ENCODE measurements at regions not wholly inside any gene's neighbourhood (a gene's known extent, or its start where the extent isn't known, plus 50 kb on each side); places are given as distances from the start of the nearest gene placed in this dataset.

GRCh38 chr7:51732116-51732515, 415.5 kb upstream of the COBL start:
- DNase-seq (ENCODE audit: low read depth), result no peak
- H3K4me3 ChIP-seq (ENCODE audit: low read depth, low read length), result no peak overlapping the region
- TF ChIP-seq, protein P1, sequence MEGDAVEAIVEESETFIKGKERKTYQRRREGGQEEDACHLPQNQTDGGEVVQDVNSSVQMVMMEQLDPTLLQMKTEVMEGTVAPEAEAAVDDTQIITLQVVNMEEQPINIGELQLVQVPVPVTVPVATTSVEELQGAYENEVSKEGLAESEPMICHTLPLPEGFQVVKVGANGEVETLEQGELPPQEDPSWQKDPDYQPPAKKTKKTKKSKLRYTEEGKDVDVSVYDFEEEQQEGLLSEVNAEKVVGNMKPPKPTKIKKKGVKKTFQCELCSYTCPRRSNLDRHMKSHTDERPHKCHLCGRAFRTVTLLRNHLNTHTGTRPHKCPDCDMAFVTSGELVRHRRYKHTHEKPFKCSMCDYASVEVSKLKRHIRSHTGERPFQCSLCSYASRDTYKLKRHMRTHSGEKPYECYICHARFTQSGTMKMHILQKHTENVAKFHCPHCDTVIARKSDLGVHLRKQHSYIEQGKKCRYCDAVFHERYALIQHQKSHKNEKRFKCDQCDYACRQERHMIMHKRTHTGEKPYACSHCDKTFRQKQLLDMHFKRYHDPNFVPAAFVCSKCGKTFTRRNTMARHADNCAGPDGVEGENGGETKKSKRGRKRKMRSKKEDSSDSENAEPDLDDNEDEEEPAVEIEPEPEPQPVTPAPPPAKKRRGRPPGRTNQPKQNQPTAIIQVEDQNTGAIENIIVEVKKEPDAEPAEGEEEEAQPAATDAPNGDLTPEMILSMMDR (IDR thresholded peaks at IDR 0.05; ENCODE audit: low read depth, low read length, missing control alignments), result no peak

DNA sequence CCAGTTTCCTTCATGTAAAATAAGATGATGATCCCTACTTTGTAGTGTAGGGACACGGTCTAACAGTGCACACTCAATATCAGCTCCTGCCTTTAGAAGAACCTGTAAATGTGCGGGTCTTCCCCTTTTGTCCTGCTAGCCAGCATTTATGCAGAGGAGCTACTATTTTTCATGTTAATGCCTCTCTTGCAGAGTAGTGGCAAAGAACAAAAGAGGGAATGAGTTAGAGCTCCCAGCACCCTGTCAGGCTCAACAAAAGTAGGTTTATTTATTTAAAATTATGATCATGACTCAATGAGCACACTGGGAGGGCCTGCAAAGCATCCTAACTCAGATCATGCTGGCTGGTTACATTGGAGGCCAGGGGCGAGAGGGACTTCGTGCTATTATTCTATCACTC, 414.5 kb upstream of the COBL start:
- TF ChIP-seq, protein P1 (IDR thresholded peaks at IDR 0.05; ENCODE audit: low read depth, low read length, missing control alignments), result no peak
- DNase-seq (ENCODE audit: low read depth), result no peak
- no peak overlapping the region for H3K4me3 ChIP-seq (ENCODE audit: low read depth, low read length)

GRCh38 chr7:51727441-51727840, 410.8 kb upstream of the COBL start:
- H3K4me3 ChIP-seq (ENCODE audit: low read depth, low read length), result no peak overlapping the region
- no peak for DNase-seq (ENCODE audit: low read depth)
- TF ChIP-seq, protein P1 (IDR thresholded peaks at IDR 0.05; ENCODE audit: low read depth, low read length, missing control alignments), result no peak

- TF ChIP-seq, protein P1 (IDR thresholded peaks at IDR 0.05; ENCODE audit: low read depth, low read length, missing control alignments), result no peak
- DNase-seq (ENCODE audit: low read depth), result no peak
Observed at GRCh38 chr7:51706851-51707250, 390.2 kb upstream of the COBL start.

GRCh38 chr7:51705701-51706100, 389.1 kb upstream of the COBL start:
- TF ChIP-seq, protein P1 (IDR thresholded peaks at IDR 0.05; ENCODE audit: low read depth, low read length, missing control alignments), result no peak
- DNase-seq (ENCODE audit: low read depth), result no peak
- H3K4me3 ChIP-seq (ENCODE audit: low read depth, low read length), result no peak overlapping the region

More at GRCh38 chr7:51706851-51707250, 390.2 kb upstream of the COBL start:
- H3K4me3 ChIP-seq (ENCODE audit: low read depth, low read length), result no peak overlapping the region

GRCh38 chr7:51702673-51703072, 386.1 kb upstream of the COBL start:
- TF ChIP-seq, protein P1 (IDR thresholded peaks at IDR 0.05; ENCODE audit: low read depth, low read length, missing control alignments), result no peak
- no peak for DNase-seq (ENCODE audit: low read depth)
- no peak overlapping the region for H3K4me3 ChIP-seq (ENCODE audit: low read depth, low read length)

DNA sequence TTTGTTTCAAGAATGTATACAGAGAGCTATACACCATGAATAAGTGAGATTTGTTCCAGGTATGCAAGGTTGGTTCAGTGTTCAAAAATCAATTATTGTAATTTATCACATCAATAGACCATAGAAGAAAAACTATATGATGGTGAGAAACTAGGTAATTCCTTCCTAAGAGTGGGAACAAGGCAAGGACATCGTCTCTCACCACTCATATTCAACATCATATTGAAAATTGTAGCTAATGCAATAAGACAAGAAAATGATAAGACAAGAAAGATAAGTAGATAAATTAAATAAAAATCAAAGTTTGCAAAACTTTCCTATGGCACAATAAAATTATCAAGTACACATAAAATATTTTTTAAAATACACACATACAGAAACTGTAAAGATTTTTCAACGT, 385.3 kb upstream of the COBL start:
- TF ChIP-seq, protein P1 (IDR thresholded peaks at IDR 0.05; ENCODE audit: low read depth, low read length, missing control alignments), result no peak
- no peak for DNase-seq (ENCODE audit: low read depth)
- H3K4me3 ChIP-seq (ENCODE audit: low read depth, low read length), result no peak overlapping the region
